K562 (cell line): ENCODE measurements at regions not wholly inside any gene's neighbourhood (a gene's known extent, or its start where the extent isn't known, plus 50 kb on each side); places are given as distances from the start of the nearest gene placed in this dataset.

Experiments
- CTCF ChIP-seq, 3 experiments: IDR thresholded peaks in 2 of 3; conservative IDR thresholded peaks in 1 of 3; 2 replicates each; pipeline ENCODE4 v1.5.1; 2011 to 2012; ENCODE audit warnings: low read length in 3 of 3, mild to moderate bottlenecking in 3 of 3, control low read depth in 2 of 3, improper control_type of control experiment in 1 of 3, inconsistent platforms in 1 of 3, low read depth in 1 of 3, mixed read lengths in 1 of 3, moderate library complexity in 1 of 3; ENCODE audit not compliant: insufficient read depth in 2 of 3
- FOXK1 ChIP-seq: sonication (generic); formaldehyde crosslinking; IDR thresholded peaks from 2 replicates; pipeline ENCODE4 v1.8.0; 2022; ENCODE audit warnings: missing genetic modification reagents, mild to moderate bottlenecking, borderline replicate concordance
- MXI1 ChIP-seq: IDR thresholded peaks from 2 replicates; pipeline ENCODE4 v1.6.1; 2011; ENCODE audit warnings: low read depth, mild to moderate bottlenecking, improper control_type of control experiment, low read length
- NR1H2 ChIP-seq: sonication (generic); formaldehyde crosslinking; IDR thresholded peaks from 2 replicates; pipeline ENCODE4 v1.4.0; 2020; ENCODE audit warnings: mild to moderate bottlenecking, missing genetic modification reagents
- NR2C2 ChIP-seq, 2 experiments: fragments of 200-800 bp in 1 of 2; sonication (Bioruptor generic) in 1 of 2; sonication (generic) in 1 of 2; formaldehyde crosslinking in 1 of 2; IDR thresholded peaks; 2 replicates each; pipeline versions ENCODE4 v1.6.1 to v1.8.0; 2016 to 2022; ENCODE audit warnings: mild to moderate bottlenecking in 1 of 2, missing compliant biosample characterization in 1 of 2, missing genetic modification characterization in 1 of 2, missing genetic modification reagents in 1 of 2
- NR3C1 ChIP-seq: sonication (generic); formaldehyde crosslinking; IDR thresholded peaks from 2 replicates; pipeline ENCODE4 v1.8.1; 2022; ENCODE audit warnings: missing genetic modification reagents
- REST ChIP-seq, 2 experiments: fragments of 450-650 bp; formaldehyde crosslinking in 1 of 2; IDR thresholded peaks; 2 replicates each; pipeline versions ENCODE4 v1.4.0 to v1.6.1; 2014 to 2020; ENCODE audit warnings: mild to moderate bottlenecking in 2 of 2, borderline replicate concordance in 1 of 2, low read depth in 1 of 2
- SMAD4 ChIP-seq: fragments of 250-450 bp; sonication (Bioruptor Pico); conservative IDR thresholded peaks from 2 replicates; pipeline ENCODE4 v1.8.0; 2021; ENCODE audit warnings: inconsistent platforms, mild to moderate bottlenecking, moderate library complexity
- SUPT5H ChIP-seq: fragments of 450-650 bp; IDR thresholded peaks from 2 replicates; pipeline ENCODE4 v1.6.1; 2016
- TCF7L2 ChIP-seq: fragments of 150-350 bp; IDR thresholded peaks from 2 replicates; pipeline ENCODE4 v1.6.1; 2016; ENCODE audit warnings: low read depth, mild to moderate bottlenecking, low read length, moderate library complexity
- ZNF253 ChIP-seq: fragments of 250-450 bp; sonication (Bioruptor Pico); conservative IDR thresholded peaks from 2 replicates; pipeline ENCODE4 v1.6.1; 2021; ENCODE audit warnings: mild to moderate bottlenecking

- no peak for TF ChIP-seq TCF7L2
- no peak for TF ChIP-seq NR3C1 (CRISPR knock-in tag)
- TF ChIP-seq SMAD4 (CRISPR knock-in tag) = no peak
- 0 out of 6 replicates have a peak, but pooled peaks of 1 of the 3 experiments have one; percentile 19 for TF ChIP-seq CTCF (IDR thresholded peaks at IDR 0.05 in 2 of 3, conservative IDR thresholded peaks at IDR 0.05 in 1 of 3; ENCODE audit: insufficient read depth in 2 of 3, low read depth in 1 of 3, low read length in 3 of 3)
- TF ChIP-seq NR1H2 (CRISPR knock-in tag) = no peak
- no peak for TF ChIP-seq MXI1
- no peak for TF ChIP-seq SUPT5H
- no peak for TF ChIP-seq ZNF253 (CRISPR knock-in tag)
- no peak for TF ChIP-seq FOXK1 (CRISPR knock-in tag)
- TF ChIP-seq NR2C2 (CRISPR knock-in tag; IDR thresholded peaks at IDR 0.05) = no peak
- TF ChIP-seq NR2C2 (tag; IDR thresholded peaks at IDR 0.05) = no peak
- TF ChIP-seq REST (IDR thresholded peaks at IDR 0.05; ENCODE audit: borderline replicate concordance) = no peak
- TF ChIP-seq REST (CRISPR knock-in tag; IDR thresholded peaks at IDR 0.05; ENCODE audit: low read depth) = no peak
These were observed 130.1 kb upstream of the COX10 start for GRCh38 chr17:13939222-13939621.
